ENCODE measurements at regions not wholly inside any gene's neighbourhood (a gene's known extent, or its start where the extent isn't known, plus 50 kb on each side); places are given as distances from the start of the nearest gene placed in this dataset.

DNA sequence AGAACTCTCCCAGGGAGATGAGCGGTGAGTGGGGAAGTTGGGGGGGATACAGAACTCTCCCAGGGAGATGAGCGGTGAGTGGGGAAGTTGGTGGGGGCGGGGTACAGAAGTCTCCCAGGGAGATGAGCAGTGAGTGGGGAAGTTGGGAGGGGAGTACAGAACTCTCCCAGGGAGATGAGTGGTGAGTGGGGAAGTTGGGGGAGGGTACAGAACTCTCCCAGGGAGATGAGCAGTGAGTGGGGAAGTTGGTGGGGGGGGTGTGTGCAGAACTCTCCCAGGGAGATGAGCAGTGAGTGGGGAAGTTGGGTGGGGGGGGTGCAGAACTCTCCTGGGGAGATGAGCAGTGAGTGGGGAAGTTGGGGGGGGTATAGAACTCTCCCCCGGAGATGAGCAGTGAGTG lies 186.5 kb downstream of the SHANK2 start:
- Histone ChIP-seq H3K4me3 (ENCODE audit: low read length) (no peak overlapping the region), H3K27ac (ENCODE audit: low read length) (no peak overlapping the region), H2AFZ (ENCODE audit: low read depth, low read length) (no peak overlapping the region), H3K36me3 (replicated peaks; ENCODE audit: low read depth, low read length) (no peaks in the 10 kb centered on the region), H4K20me1 (ENCODE audit: insufficient read depth, low read length) (no peaks in the 10 kb centered on the region; the same call in 1 of the 2 replicates), H3K79me2 (ENCODE audit: low read length) (no peaks in the 10 kb centered on the region), H3K4me2 (ENCODE audit: low read length) (no peak overlapping the region), H3K9me3 (ENCODE audit: insufficient read depth, low read length) (no peaks in the 10 kb centered on the region), H3K4me1 (ENCODE audit: low read length) (no peaks in the 10 kb centered on the region), H3K9ac (ENCODE audit: low read length) (no peak overlapping the region), H3K27me3 (ENCODE audit: low read depth, low read length) (no peaks in the 10 kb centered on the region; the same call in 1 of the 2 replicates)
- TF ChIP-seq, protein P1, sequence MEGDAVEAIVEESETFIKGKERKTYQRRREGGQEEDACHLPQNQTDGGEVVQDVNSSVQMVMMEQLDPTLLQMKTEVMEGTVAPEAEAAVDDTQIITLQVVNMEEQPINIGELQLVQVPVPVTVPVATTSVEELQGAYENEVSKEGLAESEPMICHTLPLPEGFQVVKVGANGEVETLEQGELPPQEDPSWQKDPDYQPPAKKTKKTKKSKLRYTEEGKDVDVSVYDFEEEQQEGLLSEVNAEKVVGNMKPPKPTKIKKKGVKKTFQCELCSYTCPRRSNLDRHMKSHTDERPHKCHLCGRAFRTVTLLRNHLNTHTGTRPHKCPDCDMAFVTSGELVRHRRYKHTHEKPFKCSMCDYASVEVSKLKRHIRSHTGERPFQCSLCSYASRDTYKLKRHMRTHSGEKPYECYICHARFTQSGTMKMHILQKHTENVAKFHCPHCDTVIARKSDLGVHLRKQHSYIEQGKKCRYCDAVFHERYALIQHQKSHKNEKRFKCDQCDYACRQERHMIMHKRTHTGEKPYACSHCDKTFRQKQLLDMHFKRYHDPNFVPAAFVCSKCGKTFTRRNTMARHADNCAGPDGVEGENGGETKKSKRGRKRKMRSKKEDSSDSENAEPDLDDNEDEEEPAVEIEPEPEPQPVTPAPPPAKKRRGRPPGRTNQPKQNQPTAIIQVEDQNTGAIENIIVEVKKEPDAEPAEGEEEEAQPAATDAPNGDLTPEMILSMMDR (IDR thresholded peaks at IDR 0.05; ENCODE audit: low read depth, low read length) = no peak
- TF ChIP-seq EZH2phosphoT487 (IDR thresholded peaks at IDR 0.05; ENCODE audit: low read depth) = no peak

DNA sequence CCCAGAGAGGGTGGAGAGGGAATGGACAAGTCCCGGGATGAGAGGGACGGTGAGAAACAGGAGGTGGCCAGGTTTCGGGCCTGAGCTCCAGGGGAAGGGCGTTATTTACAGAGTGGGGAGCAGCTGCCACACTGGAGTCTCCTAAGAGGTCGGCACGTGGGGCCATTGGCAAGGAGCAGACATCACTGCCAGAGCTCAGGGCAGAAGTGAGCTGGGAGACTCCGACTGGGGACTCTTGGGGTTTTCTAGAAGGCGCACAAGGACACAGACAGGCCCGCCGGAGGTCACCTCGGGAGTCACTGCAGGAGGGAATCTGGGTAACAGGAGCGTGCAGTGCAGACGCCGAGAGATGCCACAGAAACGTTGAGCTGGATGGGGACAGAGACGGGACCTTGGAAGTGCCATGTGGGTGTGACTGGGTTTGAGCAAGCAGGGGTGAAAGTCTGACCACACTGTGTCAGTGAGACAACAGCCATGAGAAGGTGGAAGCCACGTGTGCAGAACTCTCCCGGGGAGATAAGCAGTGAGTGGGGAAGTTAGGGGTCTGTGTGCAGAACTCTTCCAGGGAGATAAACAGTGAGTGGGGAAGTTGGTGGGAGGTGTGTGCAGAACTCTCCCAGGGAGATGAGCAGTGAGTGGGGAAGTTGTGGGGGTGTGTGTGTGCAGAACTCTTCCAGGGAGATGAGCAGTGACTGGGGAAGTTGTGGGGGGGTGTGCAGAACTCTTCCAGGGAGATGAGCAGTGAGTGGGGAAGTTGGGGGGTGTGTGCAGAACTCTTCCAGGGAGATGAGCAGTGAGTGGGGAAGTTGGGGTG lies 187.5 kb downstream of the SHANK2 start:
- Histone ChIP-seq H3K9ac (ENCODE audit: low read length) (no peak overlapping the region), H3K4me2 (ENCODE audit: low read length) (no peak overlapping the region), H3K27me3 (ENCODE audit: low read depth, low read length) (no peaks in the 10 kb centered on the region), H2AFZ (ENCODE audit: low read depth, low read length) (no peak overlapping the region), H3K79me2 (ENCODE audit: low read length) (no peaks in the 10 kb centered on the region), H3K4me1 (ENCODE audit: low read length) (no peaks in the 10 kb centered on the region), H4K20me1 (ENCODE audit: insufficient read depth, low read length) (no peaks in the 10 kb centered on the region; the same call in 1 of the 2 replicates), H3K36me3 (replicated peaks; ENCODE audit: low read depth, low read length) (no peaks in the 10 kb centered on the region), H3K9me3 (ENCODE audit: insufficient read depth, low read length) (no peaks in the 10 kb centered on the region), H3K4me3 (ENCODE audit: low read length) (no peak overlapping the region), H3K27ac (ENCODE audit: low read length) (no peak overlapping the region)
- TF ChIP-seq, protein P1 (IDR thresholded peaks at IDR 0.05; ENCODE audit: low read depth, low read length) = no peak
- no peak for TF ChIP-seq EZH2phosphoT487 (IDR thresholded peaks at IDR 0.05; ENCODE audit: low read depth)

DNA sequence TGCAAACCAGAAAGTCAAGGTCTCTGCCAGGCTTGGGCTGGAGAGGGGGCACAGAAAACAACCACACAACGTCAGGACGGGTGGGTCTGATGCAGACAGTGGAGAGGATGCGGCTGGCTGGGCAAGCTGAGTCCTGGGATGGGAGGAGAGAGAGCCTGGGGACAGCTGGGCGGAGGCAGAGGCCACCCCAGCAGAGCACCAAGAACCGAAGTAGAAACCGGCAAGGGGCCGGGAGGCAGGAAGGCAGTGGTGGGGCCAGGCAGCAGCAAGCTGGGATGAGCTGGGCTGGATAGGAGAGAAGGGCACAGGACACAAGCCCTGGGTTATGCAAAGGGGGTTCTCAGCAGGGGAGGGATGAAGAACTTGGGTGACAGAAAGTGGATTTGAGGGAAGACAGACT lies 188.2 kb downstream of the SHANK2 start:
- H3K9ac ChIP-seq (ENCODE audit: low read length) = no peak overlapping the region
- no peak for TF ChIP-seq EZH2phosphoT487 (IDR thresholded peaks at IDR 0.05; ENCODE audit: low read depth)
- TF ChIP-seq, protein P1 (IDR thresholded peaks at IDR 0.05; ENCODE audit: low read depth, low read length) = no peak
- H3K27ac ChIP-seq (ENCODE audit: low read length) = no peak overlapping the region
- no peaks in the 10 kb centered on the region for H3K36me3 ChIP-seq (replicated peaks; ENCODE audit: low read depth, low read length)
- no peaks in the 10 kb centered on the region for H3K4me1 ChIP-seq (ENCODE audit: low read length)
- H3K4me2 ChIP-seq (ENCODE audit: low read length) = no peak overlapping the region
- no peak overlapping the region for H2AFZ ChIP-seq (ENCODE audit: low read depth, low read length)
- H3K4me3 ChIP-seq (ENCODE audit: low read length) = no peak overlapping the region
- H3K79me2 ChIP-seq (ENCODE audit: low read length) = no peaks in the 10 kb centered on the region
- no peaks in the 10 kb centered on the region; the same call in 1 of the 2 replicates for H4K20me1 ChIP-seq (ENCODE audit: insufficient read depth, low read length)
- no peaks in the 10 kb centered on the region for H3K9me3 ChIP-seq (ENCODE audit: insufficient read depth, low read length)
- no peaks in the 10 kb centered on the region for H3K27me3 ChIP-seq (ENCODE audit: low read depth, low read length)

DNA sequence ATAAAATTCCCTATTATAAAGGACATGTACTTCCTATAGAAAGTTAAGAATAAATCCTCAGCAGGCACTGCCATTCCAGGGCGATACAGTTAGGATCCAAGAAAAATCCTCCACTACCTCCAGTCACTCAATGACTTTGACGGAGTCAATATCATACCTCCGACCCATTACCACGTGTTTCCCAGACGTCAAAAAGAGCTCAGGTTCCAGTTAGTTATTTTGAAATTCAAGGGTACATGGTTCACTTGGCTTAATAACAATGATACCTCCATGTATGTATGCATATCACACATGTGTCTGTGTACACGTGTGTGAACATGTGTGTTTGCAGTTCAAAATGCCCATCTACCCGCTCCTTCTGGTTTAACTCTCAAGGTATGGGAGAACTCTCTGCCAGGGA lies 189.2 kb downstream of the SHANK2 start:
- Histone ChIP-seq H4K20me1 (ENCODE audit: insufficient read depth, low read length) (no peaks in the 10 kb centered on the region; the same call in 1 of the 2 replicates), H3K27me3 (ENCODE audit: low read depth, low read length) (no peaks in the 10 kb centered on the region), H3K9me3 (ENCODE audit: insufficient read depth, low read length) (no peaks in the 10 kb centered on the region), H3K4me1 (ENCODE audit: low read length) (no peaks in the 10 kb centered on the region), H3K36me3 (replicated peaks; ENCODE audit: low read depth, low read length) (no peaks in the 10 kb centered on the region), H3K4me3 (ENCODE audit: low read length) (no peak overlapping the region), H2AFZ (ENCODE audit: low read depth, low read length) (no peak overlapping the region), H3K9ac (ENCODE audit: low read length) (no peak overlapping the region), H3K27ac (ENCODE audit: low read length) (no peak overlapping the region), H3K79me2 (ENCODE audit: low read length) (no peaks in the 10 kb centered on the region), H3K4me2 (ENCODE audit: low read length) (no peak overlapping the region)
- TF ChIP-seq, protein P1 (IDR thresholded peaks at IDR 0.05; ENCODE audit: low read depth, low read length) = no peak
- no peak for TF ChIP-seq EZH2phosphoT487 (IDR thresholded peaks at IDR 0.05; ENCODE audit: low read depth)

Measured in OCI-LY3 (cell line).